GM10266 (cell line): ENCODE measurements at regions not wholly inside any gene's neighbourhood (a gene's known extent, or its start where the extent isn't known, plus 50 kb on each side); places are given as distances from the start of the nearest gene placed in this dataset.
"Not testable (repeated sequence)": the region's sequence is repeated elsewhere in the genome, so short reads cannot be mapped to it uniquely, and the experiment has no call there.

ENCODE experiments used
- DNase-seq: peaks from one replicate; pipeline ENCODE4 v3.0.0; 2012; ENCODE audit errors: extremely low spot score
- CTCF ChIP-seq: IDR thresholded peaks from 2 replicates; pipeline ENCODE4 v1.5.1; 2012; ENCODE audit warnings: mild to moderate bottlenecking, low read depth; ENCODE audit not compliant: control insufficient read depth, insufficient read depth; ENCODE audit errors: missing control alignments

- TF ChIP-seq CTCF = no peak
- DNase-seq = no peak
Observed at GRCh38 chr7:116404389-116404788, 95.1 kb upstream of the CAV2 start.

- TF ChIP-seq CTCF = no peak
- no peak for DNase-seq
Observed at GRCh38 chr7:116405810-116406209, 93.7 kb upstream of the CAV2 start.

- no peak for TF ChIP-seq CTCF
- DNase-seq = no peak
Observed at GRCh38 chr7:116407165-116407564, 92.4 kb upstream of the CAV2 start.

- no peak for TF ChIP-seq CTCF
- no peak for DNase-seq
Observed at GRCh38 chr7:116408166-116408565, 91.4 kb upstream of the CAV2 start.

GRCh38 chr7:116408831-116409453 lies 90.6 kb upstream of the CAV2 start:
- DNase-seq = not testable (repeated sequence)

GRCh38 chr7:116410694-116411093 lies 88.8 kb upstream of the CAV2 start:
- DNase-seq = not testable (repeated sequence)

GRCh38 chr7:116417593-116418345 lies 81.8 kb upstream of the CAV2 start:
- TF ChIP-seq CTCF = no peak
- DNase-seq = no peak

GRCh38 chr7:116418524-116418923 lies 81.0 kb upstream of the CAV2 start:
- no peak for DNase-seq
- TF ChIP-seq CTCF = no peak
